IPS-18c (cell line): ENCODE measurements at regions not wholly inside any gene's neighbourhood (a gene's known extent, or its start where the extent isn't known, plus 50 kb on each side); places are given as distances from the start of the nearest gene placed in this dataset.

Experiments
- H3K4me3 ChIP-seq: 2 replicates; pipeline ENCODE4 v1.7.0; 2013; ENCODE audit warnings: low read depth, mild to moderate bottlenecking, low read length, moderate library complexity; ENCODE audit not compliant: insufficient read depth
- H3K9me3 ChIP-seq: one replicate; pipeline ENCODE4 v1.6.1; 2013; ENCODE audit warnings: mild to moderate bottlenecking, low read length, moderate library complexity; ENCODE audit not compliant: control insufficient read depth, insufficient read depth

GRCh38 chr2:217336694-217337093 is 476.8 kb upstream of the TNP1 start:
- Histone ChIP-seq H3K9me3 (no peaks in the 10 kb centered on the region), H3K4me3 (no peak overlapping the region)

GRCh38 chr2:217335341-217335966 is 475.6 kb upstream of the TNP1 start:
- no peak overlapping the region for H3K4me3 ChIP-seq
- no peaks in the 10 kb centered on the region for H3K9me3 ChIP-seq

- no peaks in the 10 kb centered on the region for H3K9me3 ChIP-seq
Observed at GRCh38 chr2:217334561-217334960, 474.7 kb upstream of the TNP1 start.

DNA sequence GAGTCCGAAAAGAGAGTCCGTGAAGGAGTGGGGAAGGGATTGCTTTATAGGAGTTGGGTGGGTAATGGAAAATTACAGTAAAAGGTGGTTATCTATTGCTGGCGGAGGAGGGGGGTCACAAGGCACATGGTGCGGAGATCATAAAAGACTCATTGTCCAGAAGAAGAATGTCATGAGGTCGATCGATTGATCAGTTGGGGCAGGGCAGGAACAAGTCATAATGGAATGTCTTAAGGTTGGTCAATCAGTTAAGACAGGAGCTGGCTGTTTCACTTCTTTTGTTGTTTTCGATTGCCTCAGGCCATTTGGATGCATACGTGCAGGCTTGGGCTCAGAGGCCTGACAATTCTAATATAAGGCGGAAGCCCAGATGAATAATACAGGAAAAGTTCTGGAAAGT is 473.0 kb upstream of the TNP1 start:
- Histone ChIP-seq H3K9me3 (no peaks in the 10 kb centered on the region), H3K4me3 (no peak overlapping the region)

More at GRCh38 chr2:217334561-217334960, 474.7 kb upstream of the TNP1 start:
- no peak overlapping the region for H3K4me3 ChIP-seq

DNA sequence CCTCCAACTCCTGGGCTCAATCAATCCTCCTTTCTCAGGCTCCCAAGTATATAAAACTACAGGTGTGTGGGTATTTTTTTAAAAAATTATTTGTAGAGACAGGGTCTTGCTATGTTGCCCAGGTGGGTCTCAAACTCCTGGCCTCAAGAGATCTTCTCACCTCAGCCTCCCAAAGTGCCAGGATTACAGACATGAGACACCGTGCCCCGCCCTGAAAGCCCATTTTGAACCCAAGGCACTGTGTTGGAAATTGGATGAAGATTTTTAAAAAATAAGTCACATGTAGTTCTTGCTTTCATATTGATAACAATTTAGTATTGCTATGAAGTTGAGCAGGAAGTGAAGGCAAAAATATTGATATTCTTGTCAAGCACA is 472.5 kb upstream of the TNP1 start:
- Histone ChIP-seq H3K9me3 (no peaks in the 10 kb centered on the region), H3K4me3 (no peak overlapping the region)

- Histone ChIP-seq H3K9me3 (no peaks in the 10 kb centered on the region), H3K4me3 (no peak overlapping the region)
Observed at GRCh38 chr2:217331523-217332416, 471.9 kb upstream of the TNP1 start.

DNA sequence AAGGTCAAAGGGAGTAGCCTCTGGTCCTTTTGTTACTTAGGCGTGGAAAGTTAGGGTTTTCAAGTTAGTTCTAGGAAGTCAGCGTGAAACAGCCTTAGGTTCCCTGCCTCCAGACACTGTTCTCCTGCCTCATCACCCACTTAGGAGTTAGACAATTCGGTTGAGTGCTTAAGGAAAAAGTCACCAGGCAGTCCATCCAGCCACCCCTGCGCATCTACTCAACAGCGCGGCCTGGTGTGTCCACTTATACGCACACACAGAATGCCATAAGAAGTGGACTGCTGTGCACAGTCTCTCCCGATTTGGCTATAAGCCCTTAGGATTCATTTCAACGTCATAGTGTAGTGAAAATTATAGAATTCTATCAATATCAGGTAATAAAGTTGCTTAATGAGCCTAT is 470.8 kb upstream of the TNP1 start:
- H3K9me3 ChIP-seq, result no peaks in the 10 kb centered on the region
- no peak overlapping the region for H3K4me3 ChIP-seq

- Histone ChIP-seq H3K9me3 (no peaks in the 10 kb centered on the region), H3K4me3 (no peak overlapping the region)
Observed at GRCh38 chr2:217329023-217329431, 469.2 kb upstream of the TNP1 start.

GRCh38 chr2:217328622-217328978 is 468.7 kb upstream of the TNP1 start:
- Histone ChIP-seq H3K4me3 (no peak overlapping the region), H3K9me3 (no peaks in the 10 kb centered on the region)

DNA sequence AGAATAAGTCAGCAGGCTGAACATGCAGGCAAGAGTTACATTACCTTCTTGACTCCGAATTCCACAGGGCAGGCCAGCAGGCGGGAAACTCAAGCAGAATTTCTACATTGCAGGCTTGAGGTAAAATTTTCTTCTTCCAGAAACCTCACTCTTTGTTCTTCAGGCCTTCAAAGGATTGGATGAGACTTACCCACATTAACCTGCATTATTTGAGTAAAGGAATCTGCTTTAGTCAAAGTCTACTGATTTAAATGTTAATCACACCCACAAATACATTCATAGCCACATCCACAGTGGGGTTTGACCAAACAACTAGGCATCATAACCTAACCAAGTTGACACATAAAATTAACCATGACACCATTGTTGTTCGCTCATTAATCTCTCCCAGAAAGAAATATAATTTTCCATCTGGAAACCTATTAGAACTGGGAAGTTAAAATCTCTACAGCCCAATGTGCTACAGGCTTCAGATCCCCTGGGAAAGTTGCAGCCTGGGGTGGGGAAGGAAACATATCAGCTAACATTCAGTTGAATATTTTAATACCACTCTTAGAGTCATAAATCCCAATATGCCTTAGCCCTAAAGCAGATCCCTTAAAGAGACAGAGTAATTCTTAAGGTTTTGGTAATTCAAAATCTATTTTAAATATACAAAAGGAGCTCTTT is 468.2 kb upstream of the TNP1 start:
- Histone ChIP-seq H3K9me3 (no peaks in the 10 kb centered on the region), H3K4me3 (no peak overlapping the region)

- H3K4me3 ChIP-seq, result no peak overlapping the region
- no peaks in the 10 kb centered on the region for H3K9me3 ChIP-seq
Observed at GRCh38 chr2:217326238-217327022, 466.6 kb upstream of the TNP1 start.

DNA sequence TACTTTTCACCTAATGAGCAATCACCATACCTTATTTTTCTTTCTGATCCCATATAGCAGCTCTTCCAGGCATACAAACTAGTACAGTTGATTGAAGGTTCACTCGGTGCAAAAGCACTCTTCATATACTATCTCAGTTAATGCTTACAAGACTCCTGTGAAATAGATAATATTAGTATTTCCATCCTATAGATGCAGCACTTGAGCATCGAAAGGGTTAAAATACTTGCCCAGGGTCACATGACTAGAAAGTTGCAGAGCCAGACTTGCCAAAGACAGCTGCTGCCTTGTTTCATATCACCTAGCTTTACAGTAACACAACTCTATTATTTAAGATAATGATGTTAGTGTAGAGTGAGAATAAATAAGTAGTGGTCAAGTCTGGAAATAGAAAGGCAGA is 466.0 kb upstream of the TNP1 start:
- H3K4me3 ChIP-seq, result no peak overlapping the region
- H3K9me3 ChIP-seq, result no peaks in the 10 kb centered on the region

GRCh38 chr2:217325251-217325650 is 465.4 kb upstream of the TNP1 start:
- H3K9me3 ChIP-seq, result no peaks in the 10 kb centered on the region
- no peak overlapping the region for H3K4me3 ChIP-seq

DNA sequence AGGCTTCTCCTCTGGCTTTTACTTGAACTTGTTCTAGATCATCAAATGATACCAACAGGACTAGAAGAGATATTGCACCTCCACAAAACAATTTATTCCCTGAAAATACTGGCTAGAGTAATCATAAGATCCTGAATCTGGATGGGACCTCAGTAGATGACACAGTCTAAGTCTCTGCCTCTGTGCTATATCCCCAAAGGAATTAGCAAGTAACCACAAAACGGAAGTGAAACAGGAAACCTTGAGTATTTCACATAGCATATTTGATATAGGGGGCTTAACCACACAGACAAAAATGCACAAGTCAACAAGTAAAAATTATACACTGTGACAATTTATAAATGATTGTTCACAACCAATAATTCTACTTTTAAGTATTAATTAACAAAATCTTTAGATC is 456.9 kb upstream of the TNP1 start:
- Histone ChIP-seq H3K4me3 (no peak overlapping the region), H3K9me3 (peaks cover 3% of the 10 kb centered on the region)

GRCh38 chr2:217314021-217314460 is 454.2 kb upstream of the TNP1 start:
- Histone ChIP-seq H3K4me3 (no peak overlapping the region), H3K9me3 (peaks cover 4% of the 10 kb centered on the region)

DNA sequence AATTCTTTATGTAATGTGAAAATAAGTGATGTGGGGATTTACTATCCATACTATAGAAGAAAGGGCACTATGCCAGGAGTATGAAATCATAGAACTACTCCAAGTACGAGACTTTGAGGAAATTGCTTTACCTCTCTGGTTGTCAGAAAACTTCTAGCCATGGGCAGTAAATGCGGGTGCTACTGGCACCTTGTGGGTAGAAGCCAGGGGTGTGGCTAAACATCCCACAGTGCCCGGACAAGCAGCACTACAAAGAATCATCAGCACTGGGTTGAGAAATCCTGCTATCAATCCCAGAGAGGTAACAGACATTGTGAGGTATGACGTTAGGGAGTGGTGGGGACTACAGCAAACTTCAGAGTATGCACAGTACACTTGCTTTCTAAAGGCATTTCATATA is 453.5 kb upstream of the TNP1 start:
- no peak overlapping the region for H3K4me3 ChIP-seq
- peaks cover 7% of the 10 kb centered on the region for H3K9me3 ChIP-seq

DNA sequence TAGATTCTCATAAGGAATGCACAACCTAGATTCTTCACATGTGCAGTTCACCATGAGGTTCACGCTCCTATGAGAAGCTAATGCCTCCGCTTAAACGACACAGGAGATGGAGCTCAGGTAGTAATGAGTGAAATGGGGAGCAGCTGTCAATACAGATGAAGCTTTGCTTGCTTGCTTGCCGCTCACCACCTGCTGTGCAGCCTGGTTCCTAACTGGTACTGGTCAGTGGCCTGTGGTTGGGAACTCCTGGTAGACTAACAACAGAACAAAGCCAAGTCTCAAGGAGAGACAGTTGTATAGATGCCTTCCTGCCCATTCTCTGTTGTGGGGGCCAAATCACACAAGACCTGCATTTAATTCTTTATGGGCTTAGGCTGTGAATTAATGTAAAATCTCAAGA is 449.2 kb upstream of the TNP1 start:
- peaks cover 4% of the 10 kb centered on the region for H3K9me3 ChIP-seq
- H3K4me3 ChIP-seq, result no peak overlapping the region
